H9 (cell line): ENCODE measurements at regions not wholly inside any gene's neighbourhood (a gene's known extent, or its start where the extent isn't known, plus 50 kb on each side); places are given as distances from the start of the nearest gene placed in this dataset.

ENCODE experiments used
- DNase-seq: peaks from one replicate; pipeline ENCODE4 v3.0.0-alpha.2; 2017
- H2AFZ ChIP-seq: one replicate; pipeline ENCODE4 v1.6.1; 2013; ENCODE audit warnings: mild to moderate bottlenecking, low read length, control low read depth, moderate library complexity
- H2AK5ac ChIP-seq: 2 replicates; pipeline ENCODE4 v1.6.1; 2013; ENCODE audit warnings: low read length, control low read depth, mixed read lengths; ENCODE audit not compliant: insufficient read length
- H2BK120ac ChIP-seq: one replicate; pipeline ENCODE4 v1.6.1; 2013; ENCODE audit warnings: low read depth, mild to moderate bottlenecking, low read length, control low read depth, inconsistent platforms; ENCODE audit not compliant: poor library complexity, severe bottlenecking
- H2BK12ac ChIP-seq: 2 replicates; pipeline ENCODE4 v1.6.1; 2013; ENCODE audit warnings: low read length, control low read depth, mixed read lengths, low read depth; ENCODE audit not compliant: insufficient read length
- H2BK15ac ChIP-seq: 2 replicates; pipeline ENCODE4 v1.6.1; 2013; ENCODE audit warnings: low read depth, low read length, control low read depth
- H2BK20ac ChIP-seq: one replicate; pipeline ENCODE4 v1.6.1; 2013; ENCODE audit warnings: low read depth, mild to moderate bottlenecking, low read length, control low read depth, inconsistent platforms; ENCODE audit not compliant: poor library complexity, severe bottlenecking
- H2BK5ac ChIP-seq: 2 replicates; pipeline ENCODE4 v1.6.1; 2013; ENCODE audit warnings: low read length, control low read depth, mixed read lengths; ENCODE audit not compliant: insufficient read length
- H3K14ac ChIP-seq: 2 replicates; pipeline ENCODE4 v1.6.1; 2013; ENCODE audit warnings: low read length, control low read depth; ENCODE audit not compliant: insufficient read depth
- H3K18ac ChIP-seq: 2 replicates; pipeline ENCODE4 v1.6.1; 2013; ENCODE audit warnings: low read depth, mild to moderate bottlenecking, mixed read lengths, low read length, control low read depth; ENCODE audit not compliant: insufficient read length
- H3K23ac ChIP-seq: 2 replicates; pipeline ENCODE4 v1.6.1; 2013; ENCODE audit warnings: low read length, control low read depth, mixed read lengths, low read depth; ENCODE audit not compliant: insufficient read length
- H3K23me2 ChIP-seq: 2 replicates; pipeline ENCODE4 v1.6.1; 2013; ENCODE audit warnings: low read depth, mild to moderate bottlenecking, mixed read lengths, low read length, control low read depth; ENCODE audit not compliant: insufficient read length, poor library complexity, severe bottlenecking
- H3K27ac ChIP-seq: 2 replicates; pipeline ENCODE4 v1.5.1; 2013; ENCODE audit warnings: low read length, control low read depth, mixed read lengths, low read depth; ENCODE audit not compliant: insufficient read length
- H3K27me3 ChIP-seq: 2 replicates; pipeline ENCODE4 v1.6.1; 2013; ENCODE audit warnings: low read length, control low read depth, inconsistent platforms; ENCODE audit not compliant: insufficient read depth
- H3K4ac ChIP-seq: 2 replicates; pipeline ENCODE4 v1.6.1; 2013; ENCODE audit warnings: low read depth, mild to moderate bottlenecking, control low read depth, inconsistent platforms, low read length, moderate library complexity
- H3K4me1 ChIP-seq: 2 replicates; pipeline ENCODE4 v1.6.1; 2013; ENCODE audit warnings: low read length, control low read depth, inconsistent platforms; ENCODE audit not compliant: insufficient read depth
- H3K4me2 ChIP-seq: 2 replicates; pipeline ENCODE4 v1.6.1; 2013; ENCODE audit warnings: low read length, control low read depth, mixed read lengths; ENCODE audit not compliant: insufficient read length, insufficient read depth
- H3K56ac ChIP-seq: 2 replicates; pipeline ENCODE4 v1.6.1; 2013; ENCODE audit warnings: low read depth, mild to moderate bottlenecking, mixed read lengths, low read length, control low read depth; ENCODE audit not compliant: insufficient read length
- H3K79me1 ChIP-seq: 2 replicates; pipeline ENCODE4 v1.6.1; 2013; ENCODE audit warnings: low read depth, mild to moderate bottlenecking, moderate library complexity, low read length, control low read depth, inconsistent platforms; ENCODE audit not compliant: insufficient read depth, poor library complexity, severe bottlenecking
- H3K79me2 ChIP-seq: 2 replicates; pipeline ENCODE4 v1.6.1; 2013; ENCODE audit warnings: low read length, control low read depth, inconsistent platforms; ENCODE audit not compliant: insufficient read depth
- H3K9ac ChIP-seq: 2 replicates; pipeline ENCODE4 v1.6.1; 2013; ENCODE audit warnings: low read length, control low read depth, mixed read lengths; ENCODE audit not compliant: insufficient read length; ENCODE audit errors: extremely low read depth
- H3K9me3 ChIP-seq: one replicate; pipeline ENCODE4 v1.6.1; 2013; ENCODE audit warnings: low read depth, low read length, inconsistent platforms; ENCODE audit not compliant: control insufficient read depth
- H3T11ph ChIP-seq: one replicate; pipeline ENCODE4 v1.6.1; 2013; ENCODE audit warnings: mild to moderate bottlenecking, low read length, control low read depth, inconsistent platforms
- H4K20me1 ChIP-seq: one replicate; pipeline ENCODE4 v1.6.1; 2013; ENCODE audit not compliant: control insufficient read depth, insufficient read length, insufficient read depth
- H4K5ac ChIP-seq: 2 replicates; pipeline ENCODE4 v1.6.1; 2013; ENCODE audit warnings: low read depth, mild to moderate bottlenecking, mixed read lengths, low read length, control low read depth; ENCODE audit not compliant: insufficient read length
- H4K8ac ChIP-seq: replicated peaks from 2 replicates; pipeline ENCODE4 v1.6.1; 2013; ENCODE audit warnings: low read length, control low read depth, mixed read lengths, low read depth; ENCODE audit not compliant: insufficient read length
- H4K91ac ChIP-seq: 2 replicates; pipeline ENCODE4 v1.6.1; 2013; ENCODE audit warnings: low read depth, mild to moderate bottlenecking, moderate library complexity, mixed read lengths, low read length, control low read depth; ENCODE audit not compliant: insufficient read length
- H3K27ac Mint-ChIP-seq, 3 experiments: 2 replicates in 2 of 3; 3 replicates in 1 of 3; pipeline ENCODE4 v1.8.0; 2020 to 2021; ENCODE audit warnings: mixed read lengths in 3 of 3, mild to moderate bottlenecking in 1 of 3, moderate library complexity in 1 of 3
- H3K27me3 Mint-ChIP-seq: 2 replicates; pipeline ENCODE4 v1.8.0; 2021; ENCODE audit warnings: low read depth, mild to moderate bottlenecking, moderate library complexity, mixed read lengths
- H3K36me3 Mint-ChIP-seq, 3 experiments: 2 replicates in 2 of 3; 3 replicates in 1 of 3; pipeline ENCODE4 v1.8.0; 2020 to 2021; ENCODE audit warnings: low read depth in 3 of 3, mixed read lengths in 3 of 3; ENCODE audit not compliant: insufficient read depth in 1 of 3
- H3K4me1 Mint-ChIP-seq, 2 experiments: 2 replicates each; pipeline ENCODE4 v1.8.0; 2020; ENCODE audit warnings: mixed read lengths in 2 of 2
- H3K4me3 Mint-ChIP-seq, 2 experiments: 2 replicates in 1 of 2; 3 replicates in 1 of 2; pipeline ENCODE4 v1.8.0; 2020 to 2021; ENCODE audit warnings: mild to moderate bottlenecking in 2 of 2, mixed read lengths in 2 of 2, moderate library complexity in 1 of 2
- H3K9me3 Mint-ChIP-seq, 2 experiments: 2 replicates in 1 of 2; 3 replicates in 1 of 2; pipeline ENCODE4 v1.8.0; 2020; ENCODE audit warnings: mild to moderate bottlenecking in 2 of 2, mixed read lengths in 2 of 2, moderate library complexity in 1 of 2
- WGBS: extraction: QIAGEN DNeasy Blood & Tissue Kit; methylation state at CpG from one replicate; pipeline ENCODE4 v1.1.7; 2013; ENCODE audit warnings: missing lambda C conversion rate, low lambda C conversion rate, mixed read lengths; ENCODE audit not compliant: insufficient read length; ENCODE audit errors: extremely low coverage; 5-methylcytosine and 5-hydroxymethylcytosine counted together
- TF ChIP-seq, protein P1 (sequence below): fragments of 200-600 bp; sonication (generic); conservative IDR thresholded peaks from 3 replicates; pipeline ENCODE4 v1.8.0; 2021; ENCODE audit warnings: antibody characterized with exemption, mild to moderate bottlenecking

DNA sequence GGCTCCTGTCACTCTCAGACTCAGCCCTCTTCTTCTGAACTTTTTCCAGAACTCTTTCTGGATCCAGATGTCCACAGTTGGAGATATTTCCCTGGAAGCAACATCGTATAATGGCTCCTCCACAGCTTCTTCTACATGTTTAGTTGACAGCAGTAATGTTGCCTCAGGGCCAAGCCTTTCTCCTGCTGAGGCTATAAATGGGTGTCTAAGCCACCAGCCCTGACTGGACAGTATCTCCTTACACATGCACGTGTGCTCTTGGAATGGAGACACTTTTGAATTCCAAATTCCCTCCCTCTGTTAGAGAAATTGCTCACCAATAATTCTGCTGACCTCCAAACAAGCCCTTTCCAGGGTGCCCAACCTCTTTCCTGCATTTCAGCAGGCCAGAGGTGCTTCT lies 156.2 kb upstream of the PIK3C3 start:
- H3K9me3 Mint-ChIP-seq = no peaks in the 10 kb centered on the region
- no peak overlapping the region for H2BK12ac ChIP-seq
- no peak overlapping the region for H3K27ac ChIP-seq
- H3K4me1 ChIP-seq = no peaks in the 10 kb centered on the region
- DNase-seq = no peak
- no peaks in the 10 kb centered on the region; the same call in 1 of the 2 replicates for H3K27me3 Mint-ChIP-seq
- no peak overlapping the region for H4K91ac ChIP-seq
- H2BK15ac ChIP-seq = no peak overlapping the region
- no peaks in the 10 kb centered on the region for H3K79me2 ChIP-seq
- no peak overlapping the region for H4K5ac ChIP-seq
- no peak overlapping the region for H3K23ac ChIP-seq
- H2BK20ac ChIP-seq = no peak overlapping the region
- TF ChIP-seq, protein P1, sequence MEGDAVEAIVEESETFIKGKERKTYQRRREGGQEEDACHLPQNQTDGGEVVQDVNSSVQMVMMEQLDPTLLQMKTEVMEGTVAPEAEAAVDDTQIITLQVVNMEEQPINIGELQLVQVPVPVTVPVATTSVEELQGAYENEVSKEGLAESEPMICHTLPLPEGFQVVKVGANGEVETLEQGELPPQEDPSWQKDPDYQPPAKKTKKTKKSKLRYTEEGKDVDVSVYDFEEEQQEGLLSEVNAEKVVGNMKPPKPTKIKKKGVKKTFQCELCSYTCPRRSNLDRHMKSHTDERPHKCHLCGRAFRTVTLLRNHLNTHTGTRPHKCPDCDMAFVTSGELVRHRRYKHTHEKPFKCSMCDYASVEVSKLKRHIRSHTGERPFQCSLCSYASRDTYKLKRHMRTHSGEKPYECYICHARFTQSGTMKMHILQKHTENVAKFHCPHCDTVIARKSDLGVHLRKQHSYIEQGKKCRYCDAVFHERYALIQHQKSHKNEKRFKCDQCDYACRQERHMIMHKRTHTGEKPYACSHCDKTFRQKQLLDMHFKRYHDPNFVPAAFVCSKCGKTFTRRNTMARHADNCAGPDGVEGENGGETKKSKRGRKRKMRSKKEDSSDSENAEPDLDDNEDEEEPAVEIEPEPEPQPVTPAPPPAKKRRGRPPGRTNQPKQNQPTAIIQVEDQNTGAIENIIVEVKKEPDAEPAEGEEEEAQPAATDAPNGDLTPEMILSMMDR = no peak
- no peaks in the 10 kb centered on the region for H3K79me1 ChIP-seq
- H2BK120ac ChIP-seq = no peak overlapping the region
- H3K9me3 ChIP-seq = no peaks in the 10 kb centered on the region
- H2AFZ ChIP-seq = no peak overlapping the region
- no peak overlapping the region for H3K4me3 Mint-ChIP-seq
- H4K20me1 ChIP-seq = no peaks in the 10 kb centered on the region
- no peak overlapping the region for H3K4ac ChIP-seq
- no peak overlapping the region for H3K56ac ChIP-seq
- H3K36me3 Mint-ChIP-seq = no peaks in the 10 kb centered on the region
- H3K18ac ChIP-seq = no peak overlapping the region
- H3T11ph ChIP-seq = no peak overlapping the region
- H3K27ac Mint-ChIP-seq = no peak overlapping the region; a peak in 1 of 7 replicates
- no peak overlapping the region for H2BK5ac ChIP-seq
- H3K14ac ChIP-seq = no peak overlapping the region
- no CpG with 5 or more reads among the region's 2 CpGs for WGBS
- H3K27me3 ChIP-seq = no peaks in the 10 kb centered on the region
- no peak overlapping the region for H2AK5ac ChIP-seq
- H4K8ac ChIP-seq = no peak overlapping the region
- no peak overlapping the region for H3K9ac ChIP-seq
- no peaks in the 10 kb centered on the region for H3K4me1 Mint-ChIP-seq
- no peak overlapping the region for H3K4me2 ChIP-seq
- H3K23me2 ChIP-seq = no peaks in the 10 kb centered on the region
